SK-N-SH treated with all-trans-retinoic acid at 6 μM for 48 hours (cell line): ENCODE measurements at regions not wholly inside any gene's neighbourhood (a gene's known extent, or its start where the extent isn't known, plus 50 kb on each side); places are given as distances from the start of the nearest gene placed in this dataset.

Experiments used
- ATAC-seq: fragments of 200-7000 bp; cut with Tn5 transposase; 3 replicates; pipeline ENCODE4 v1.9.1; 2020; ENCODE audit warnings: mild to moderate bottlenecking, moderate library complexity
- ARNTL ChIP-seq: fragments of 450-650 bp; formaldehyde crosslinking; IDR thresholded peaks from 2 replicates; pipeline ENCODE4 v1.5.0; 2020; ENCODE audit warnings: low read depth, mild to moderate bottlenecking, moderate library complexity, borderline replicate concordance
- BACH2 ChIP-seq: fragments of 250-450 bp; sonication (Bioruptor Pico); IDR thresholded peaks from 2 replicates; pipeline ENCODE4 v1.9.0; 2021; ENCODE audit warnings: mild to moderate bottlenecking, borderline replicate concordance
- CREB5 ChIP-seq: fragments of 250-450 bp; sonication (Bioruptor Pico); IDR thresholded peaks from 2 replicates; pipeline ENCODE4 v1.5.1; 2020; ENCODE audit warnings: low read depth, mild to moderate bottlenecking, moderate library complexity
- CSDC2 ChIP-seq: fragments of 250-450 bp; sonication (Bioruptor Pico); IDR thresholded peaks from 2 replicates; pipeline ENCODE4 v1.5.0; 2020; ENCODE audit warnings: mild to moderate bottlenecking, moderate library complexity
- ESRRG ChIP-seq: fragments of 250-450 bp; sonication (Bioruptor Pico); IDR thresholded peaks from 2 replicates; pipeline ENCODE4 v1.6.1; 2021; ENCODE audit warnings: mild to moderate bottlenecking
- GLIS3 ChIP-seq: fragments of 250-450 bp; sonication (Bioruptor Pico); IDR thresholded peaks from 2 replicates; pipeline ENCODE4 v1.5.0; 2020; ENCODE audit warnings: mild to moderate bottlenecking, moderate library complexity
- ISL1 ChIP-seq: fragments of 250-450 bp; sonication (Bioruptor Pico); IDR thresholded peaks from 2 replicates; pipeline ENCODE4 v2.1.2; 2022; ENCODE audit warnings: mild to moderate bottlenecking, moderate library complexity
- OSR1 ChIP-seq: fragments of 250-450 bp; sonication (Bioruptor Pico); IDR thresholded peaks from 2 replicates; pipeline ENCODE4 v1.8.0; 2022; ENCODE audit warnings: moderate library complexity, mild to moderate bottlenecking, inconsistent platforms
- PATZ1 ChIP-seq: fragments of 250-450 bp; sonication (Bioruptor Pico); IDR thresholded peaks from 2 replicates; pipeline ENCODE4 v1.8.0; 2020; ENCODE audit warnings: mild to moderate bottlenecking, moderate library complexity, borderline replicate concordance
- PPARA ChIP-seq: fragments of 250-450 bp; sonication (Bioruptor Pico); IDR thresholded peaks from 2 replicates; pipeline ENCODE4 v1.5.0; 2020; ENCODE audit warnings: mild to moderate bottlenecking, borderline replicate concordance
- RARB ChIP-seq: fragments of 250-450 bp; sonication (Bioruptor Pico); IDR thresholded peaks from 2 replicates; pipeline ENCODE4 v1.8.0; 2021; ENCODE audit warnings: mild to moderate bottlenecking, moderate library complexity
- SNAI2 ChIP-seq: fragments of 250-450 bp; sonication (Bioruptor Pico); IDR thresholded peaks from 2 replicates; pipeline ENCODE4 v1.5.0; 2020; ENCODE audit warnings: mild to moderate bottlenecking, moderate library complexity
- TCF4 ChIP-seq: fragments of 250-450 bp; sonication (Bioruptor Pico); IDR thresholded peaks from 2 replicates; pipeline ENCODE4 v1.8.0; 2021; ENCODE audit warnings: mild to moderate bottlenecking, moderate library complexity, borderline replicate concordance
- ZC3H10 ChIP-seq: fragments of 250-450 bp; sonication (Bioruptor Pico); IDR thresholded peaks from 2 replicates; pipeline ENCODE4 v1.5.1; 2021; ENCODE audit warnings: mild to moderate bottlenecking, moderate library complexity
- ZFP3 ChIP-seq: fragments of 250-450 bp; sonication (Bioruptor Pico); IDR thresholded peaks from 2 replicates; pipeline ENCODE4 v1.5.0; 2020; ENCODE audit warnings: mild to moderate bottlenecking, moderate library complexity
- ZFP30 ChIP-seq: fragments of 450-650 bp; formaldehyde crosslinking; IDR thresholded peaks from 2 replicates; pipeline ENCODE4 v1.5.0; 2022; ENCODE audit warnings: mild to moderate bottlenecking, moderate library complexity
- ZNF565 ChIP-seq: fragments of 450-650 bp; formaldehyde crosslinking; conservative IDR thresholded peaks from 2 replicates; pipeline ENCODE4 v1.5.0; 2020; ENCODE audit warnings: low read depth, mild to moderate bottlenecking, moderate library complexity
- ZNF70 ChIP-seq: fragments of 450-650 bp; formaldehyde crosslinking; IDR thresholded peaks from 2 replicates; pipeline ENCODE4 v1.5.0; 2020; ENCODE audit warnings: mild to moderate bottlenecking, moderate library complexity
- TF ChIP-seq, protein P1 (sequence below): fragments of 250-450 bp; sonication (Bioruptor Pico); IDR thresholded peaks from 2 replicates; pipeline ENCODE4 v1.5.1; 2021; ENCODE audit warnings: mild to moderate bottlenecking, moderate library complexity
- TF ChIP-seq, protein P2 (sequence below): fragments of 250-450 bp; sonication (Bioruptor Pico); IDR thresholded peaks from 2 replicates; pipeline ENCODE4 v1.8.0; 2021; ENCODE audit warnings: low read depth, mild to moderate bottlenecking, moderate library complexity, borderline replicate concordance

- no peak for ATAC-seq
- TF ChIP-seq RARB (CRISPR knock-in tag) (no peak), ARNTL (CRISPR knock-in tag) (no peak), OSR1 (CRISPR knock-in tag) (no peak), ZNF565 (no peak), ESRRG (no peak), ZNF70 (CRISPR knock-in tag) (no peak), PATZ1 (no peak), ZC3H10 (CRISPR knock-in tag) (no peak), CREB5 (CRISPR knock-in tag) (no peak), BACH2 (no peak)
Measured at GRCh38 chr6:208938-209337, 83.3 kb upstream of the DUSP22 start.

GRCh38 chr6:209432-210103 is 82.7 kb upstream of the DUSP22 start:
- no peak; the same call in 2 of the 3 replicates for ATAC-seq
- TF ChIP-seq ISL1 (no peak), ARNTL (CRISPR knock-in tag) (no peak), ZNF565 (no peak), ZFP3 (no peak), CREB5 (CRISPR knock-in tag) (no peak), SNAI2 (CRISPR knock-in tag) (no peak), TCF4 (CRISPR knock-in tag) (no peak), ZFP30 (CRISPR knock-in tag) (no peak)
- TF ChIP-seq, protein P1, sequence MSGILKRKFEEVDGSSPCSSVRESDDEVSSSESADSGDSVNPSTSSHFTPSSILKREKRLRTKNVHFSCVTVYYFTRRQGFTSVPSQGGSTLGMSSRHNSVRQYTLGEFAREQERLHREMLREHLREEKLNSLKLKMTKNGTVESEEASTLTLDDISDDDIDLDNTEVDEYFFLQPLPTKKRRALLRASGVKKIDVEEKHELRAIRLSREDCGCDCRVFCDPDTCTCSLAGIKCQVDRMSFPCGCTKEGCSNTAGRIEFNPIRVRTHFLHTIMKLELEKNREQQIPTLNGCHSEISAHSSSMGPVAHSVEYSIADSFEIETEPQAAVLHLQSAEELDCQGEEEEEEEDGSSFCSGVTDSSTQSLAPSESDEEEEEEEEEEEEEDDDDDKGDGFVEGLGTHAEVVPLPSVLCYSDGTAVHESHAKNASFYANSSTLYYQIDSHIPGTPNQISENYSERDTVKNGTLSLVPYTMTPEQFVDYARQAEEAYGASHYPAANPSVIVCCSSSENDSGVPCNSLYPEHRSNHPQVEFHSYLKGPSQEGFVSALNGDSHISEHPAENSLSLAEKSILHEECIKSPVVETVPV (CRISPR knock-in tag), result no peak

- TF ChIP-seq PPARA (CRISPR knock-in tag) (no peak), ARNTL (CRISPR knock-in tag) (no peak), ZNF565 (no peak), TCF4 (CRISPR knock-in tag) (no peak), ZNF70 (CRISPR knock-in tag) (no peak), ESRRG (no peak), CSDC2 (CRISPR knock-in tag) (no peak), GLIS3 (CRISPR knock-in tag) (no peak)
- TF ChIP-seq, protein P1 (CRISPR knock-in tag), result no peak
- TF ChIP-seq, protein P2, sequence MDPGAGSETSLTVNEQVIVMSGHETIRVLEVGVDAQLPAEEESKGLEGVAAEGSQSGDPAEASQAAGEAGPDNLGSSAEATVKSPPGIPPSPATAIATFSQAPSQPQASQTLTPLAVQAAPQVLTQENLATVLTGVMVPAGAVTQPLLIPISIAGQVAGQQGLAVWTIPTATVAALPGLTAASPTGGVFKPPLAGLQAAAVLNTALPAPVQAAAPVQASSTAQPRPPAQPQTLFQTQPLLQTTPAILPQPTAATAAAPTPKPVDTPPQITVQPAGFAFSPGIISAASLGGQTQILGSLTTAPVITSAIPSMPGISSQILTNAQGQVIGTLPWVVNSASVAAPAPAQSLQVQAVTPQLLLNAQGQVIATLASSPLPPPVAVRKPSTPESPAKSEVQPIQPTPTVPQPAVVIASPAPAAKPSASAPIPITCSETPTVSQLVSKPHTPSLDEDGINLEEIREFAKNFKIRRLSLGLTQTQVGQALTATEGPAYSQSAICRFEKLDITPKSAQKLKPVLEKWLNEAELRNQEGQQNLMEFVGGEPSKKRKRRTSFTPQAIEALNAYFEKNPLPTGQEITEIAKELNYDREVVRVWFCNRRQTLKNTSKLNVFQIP (CRISPR knock-in tag), result no peak
- ATAC-seq, result no peak
Measured at GRCh38 chr6:210104-210456, 82.2 kb upstream of the DUSP22 start.
